Upper lobe of left lung (tissue), 4 donors: ENCODE measurements at regions not wholly inside any gene's neighbourhood (a gene's known extent, or its start where the extent isn't known, plus 50 kb on each side); places are given as distances from the start of the nearest gene placed in this dataset.

Experiments used
- CTCF ChIP-seq, 6 experiments: fragments of 450-650 bp in 4 of 6; fragments of 200-600 bp in 2 of 6; sonication (generic) in 2 of 6; IDR thresholded peaks; one replicate each; pipeline ENCODE4 v1.5.1; 2016 to 2019; ENCODE audit warnings: antibody characterized with exemption in 6 of 6
- EP300 ChIP-seq, 4 donors: sonication (generic); formaldehyde crosslinking; IDR thresholded peaks; one replicate each; pipeline ENCODE4 v1.5.1; 2017; ENCODE audit warnings: antibody characterized with exemption in 4 of 4, control low read depth in 2 of 4
- POLR2A ChIP-seq, 4 donors: fragments of 450-650 bp; IDR thresholded peaks; one replicate each; pipeline ENCODE4 v1.5.1; 2016 to 2017; ENCODE audit warnings: antibody characterized with exemption in 4 of 4, mild to moderate bottlenecking in 2 of 4
- POLR2AphosphoS5 ChIP-seq, 2 donors: sonication (generic); formaldehyde crosslinking; IDR thresholded peaks; one replicate each; pipeline ENCODE4 v1.5.1; 2017; ENCODE audit warnings: antibody characterized with exemption in 2 of 2

- TF ChIP-seq CTCF (IDR thresholded peaks at IDR 0.05) (no peak), POLR2A (IDR thresholded peaks at IDR 0.05) (no peak), POLR2AphosphoS5 (IDR thresholded peaks at IDR 0.05) (no peak), EP300 (IDR thresholded peaks at IDR 0.05) (no peak)
These were observed 889.2 kb downstream of the MCTP2 start for GRCh38 chr15:95120595-95120994.
